GM06990 (cell line): ENCODE measurements at regions not wholly inside any gene's neighbourhood (a gene's known extent, or its start where the extent isn't known, plus 50 kb on each side); places are given as distances from the start of the nearest gene placed in this dataset.

Experiments used
- DNase-seq: peaks from one replicate; pipeline ENCODE4 v3.0.0-alpha.2; 2011; ENCODE audit not compliant: insufficient read length; ENCODE audit errors: extremely low read depth
- H3K27me3 ChIP-seq: replicated peaks from 2 replicates; pipeline ENCODE4 v1.6.0; 2011; ENCODE audit warnings: low read length; ENCODE audit not compliant: control insufficient read depth, insufficient read depth
- H3K36me3 ChIP-seq: 2 replicates; pipeline ENCODE4 v1.5.1; 2011; ENCODE audit warnings: low read length; ENCODE audit not compliant: control insufficient read depth, insufficient read depth
- H3K4me3 ChIP-seq: replicated peaks from 2 replicates; pipeline ENCODE4 v1.5.1; 2011; ENCODE audit warnings: low read depth, mild to moderate bottlenecking, control low read depth, low read length
- CTCF ChIP-seq: IDR thresholded peaks from 2 replicates; pipeline ENCODE4 v1.5.1; 2011; ENCODE audit warnings: low read length, control low read depth, mild to moderate bottlenecking, inconsistent platforms; ENCODE audit not compliant: insufficient read depth, poor library complexity, severe bottlenecking

- Histone ChIP-seq H3K27me3 (no peaks in the 10 kb centered on the region), H3K36me3 (no peaks in the 10 kb centered on the region), H3K4me3 (no peak overlapping the region)
- no peak for TF ChIP-seq CTCF
- DNase-seq: no peak
Measured at GRCh38 chr19:16000024-16000663, 51.3 kb downstream of the OR10H4 start.

GRCh38 chr19:16001481-16002312 lies 52.9 kb downstream of the OR10H4 start:
- DNase-seq: peak; percentile 63
- Histone ChIP-seq H3K27me3 (no peaks in the 10 kb centered on the region), H3K36me3 (no peaks in the 10 kb centered on the region), H3K4me3 (peak overlapping the region; percentile 38)
- no peak for TF ChIP-seq CTCF

GRCh38 chr19:16002406-16003384 lies 53.9 kb downstream of the OR10H4 start:
- Histone ChIP-seq H3K36me3 (no peaks in the 10 kb centered on the region), H3K4me3 (no peak overlapping the region), H3K27me3 (no peaks in the 10 kb centered on the region)
- no peak for TF ChIP-seq CTCF
- DNase-seq: no peak

GRCh38 chr19:16003391-16003790 lies 54.6 kb downstream of the OR10H4 start:
- H3K27me3 ChIP-seq: no peaks in the 10 kb centered on the region

GRCh38 chr19:16005925-16006324 lies 57.1 kb downstream of the OR10H4 start:
- no peak overlapping the region for H3K4me3 ChIP-seq
- H3K27me3 ChIP-seq: no peaks in the 10 kb centered on the region
- no peak for DNase-seq
- TF ChIP-seq CTCF: no peak
- no peaks in the 10 kb centered on the region for H3K36me3 ChIP-seq

More at GRCh38 chr19:16003391-16003790, 54.6 kb downstream of the OR10H4 start:
- no peaks in the 10 kb centered on the region for H3K36me3 ChIP-seq
- TF ChIP-seq CTCF: no peak
- H3K4me3 ChIP-seq: no peak overlapping the region
- DNase-seq: no peak
